RWPE2 (cell line): ENCODE measurements at regions not wholly inside any gene's neighbourhood (a gene's known extent, or its start where the extent isn't known, plus 50 kb on each side); places are given as distances from the start of the nearest gene placed in this dataset.

Experiments
- ATAC-seq: fragments of 200-7000 bp; cut with Tn5 transposase; 3 replicates; pipeline ENCODE4 v1.9.1; 2021; ENCODE audit warnings: low read depth
- DNase-seq: peaks from one replicate; pipeline ENCODE4 v3.0.0-alpha.2; 2020; ENCODE audit warnings: low spot score
- H3K27ac ChIP-seq: fragments of 450-650 bp; 2 replicates; pipeline ENCODE4 v1.5.1; 2017; ENCODE audit warnings: mild to moderate bottlenecking; ENCODE audit not compliant: poor library complexity, severe bottlenecking
- H3K27me3 ChIP-seq: fragments of 250-450 bp; sonication (Bioruptor Pico); 2 replicates; pipeline ENCODE4 v1.5.1; 2021; ENCODE audit warnings: mild to moderate bottlenecking, moderate library complexity; ENCODE audit not compliant: insufficient read depth, poor library complexity, severe bottlenecking
- H3K36me3 ChIP-seq: fragments of 250-450 bp; sonication (Bioruptor Pico); 2 replicates; pipeline ENCODE4 v1.5.1; 2020; ENCODE audit warnings: low read depth, mild to moderate bottlenecking, moderate library complexity
- H3K4me1 ChIP-seq: fragments of 250-450 bp; sonication (Bioruptor Pico); 2 replicates; pipeline ENCODE4 v1.5.1; 2021; ENCODE audit warnings: mild to moderate bottlenecking, moderate library complexity; ENCODE audit not compliant: insufficient read depth, poor library complexity, severe bottlenecking
- H3K4me3 ChIP-seq: fragments of 250-450 bp; sonication (Bioruptor Pico); 2 replicates; pipeline ENCODE4 v1.5.1; 2021; ENCODE audit warnings: mild to moderate bottlenecking, moderate library complexity; ENCODE audit not compliant: severe bottlenecking
- H3K9me3 ChIP-seq: fragments of 250-450 bp; sonication (Bioruptor Pico); 2 replicates; pipeline ENCODE4 v1.5.1; 2021; ENCODE audit warnings: mild to moderate bottlenecking, moderate library complexity; ENCODE audit not compliant: severe bottlenecking
- TF ChIP-seq, protein P1 (sequence below): fragments of 450-650 bp; IDR thresholded peaks from one replicate; pipeline ENCODE4 v1.5.1; 2017; ENCODE audit warnings: mild to moderate bottlenecking, moderate library complexity; ENCODE audit not compliant: poor library complexity, severe bottlenecking

DNA sequence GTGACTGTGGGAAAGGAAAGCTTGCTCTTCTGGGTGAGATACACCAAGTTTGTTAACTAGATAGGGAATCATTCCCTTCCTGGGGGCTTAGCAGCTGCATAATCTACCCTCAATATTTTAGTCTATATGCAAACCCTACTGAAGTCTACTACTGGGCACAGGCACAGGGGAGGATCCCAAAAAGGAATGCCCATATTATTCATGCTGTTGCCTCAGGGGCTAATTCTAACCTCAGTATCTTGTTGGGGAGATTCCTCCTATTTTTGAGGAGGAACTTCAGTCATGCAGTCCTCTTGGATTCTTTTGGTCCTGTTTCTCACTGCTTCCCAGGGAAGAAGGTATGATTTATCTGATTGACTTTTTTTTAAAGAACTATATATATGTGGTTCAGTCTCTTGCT, 58.9 kb upstream of the ANKS1B start:
- Histone ChIP-seq H3K27ac (no peak overlapping the region), H3K4me3 (no peak overlapping the region), H3K9me3 (no peaks in the 10 kb centered on the region), H3K27me3 (no peaks in the 10 kb centered on the region), H3K36me3 (peaks cover 13% of the 10 kb centered on the region; the same call in 1 of the 2 replicates), H3K4me1 (no peaks in the 10 kb centered on the region)
- no peak for DNase-seq
- ATAC-seq = no peak
- TF ChIP-seq, protein P1, sequence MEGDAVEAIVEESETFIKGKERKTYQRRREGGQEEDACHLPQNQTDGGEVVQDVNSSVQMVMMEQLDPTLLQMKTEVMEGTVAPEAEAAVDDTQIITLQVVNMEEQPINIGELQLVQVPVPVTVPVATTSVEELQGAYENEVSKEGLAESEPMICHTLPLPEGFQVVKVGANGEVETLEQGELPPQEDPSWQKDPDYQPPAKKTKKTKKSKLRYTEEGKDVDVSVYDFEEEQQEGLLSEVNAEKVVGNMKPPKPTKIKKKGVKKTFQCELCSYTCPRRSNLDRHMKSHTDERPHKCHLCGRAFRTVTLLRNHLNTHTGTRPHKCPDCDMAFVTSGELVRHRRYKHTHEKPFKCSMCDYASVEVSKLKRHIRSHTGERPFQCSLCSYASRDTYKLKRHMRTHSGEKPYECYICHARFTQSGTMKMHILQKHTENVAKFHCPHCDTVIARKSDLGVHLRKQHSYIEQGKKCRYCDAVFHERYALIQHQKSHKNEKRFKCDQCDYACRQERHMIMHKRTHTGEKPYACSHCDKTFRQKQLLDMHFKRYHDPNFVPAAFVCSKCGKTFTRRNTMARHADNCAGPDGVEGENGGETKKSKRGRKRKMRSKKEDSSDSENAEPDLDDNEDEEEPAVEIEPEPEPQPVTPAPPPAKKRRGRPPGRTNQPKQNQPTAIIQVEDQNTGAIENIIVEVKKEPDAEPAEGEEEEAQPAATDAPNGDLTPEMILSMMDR = no peak
